Heart left ventricle (tissue), 16 donors: ENCODE measurements at regions not wholly inside any gene's neighbourhood (a gene's known extent, or its start where the extent isn't known, plus 50 kb on each side); places are given as distances from the start of the nearest gene placed in this dataset.

Source experiments
- ATAC-seq, 4 donors: fragments of 200-7000 bp; cut with Tn5 transposase; one replicate each; pipeline ENCODE4 v1.9.1; 2020 to 2022; ENCODE audit warnings: moderate library complexity in 4 of 4, mild to moderate bottlenecking in 3 of 4, moderate number of reproducible peaks in 1 of 4
- DNase-seq, 5 donors: peaks; one replicate each; pipeline ENCODE4 v3.0.0-alpha.2; 2020
- H3K27ac ChIP-seq, 12 donors: fragments of 200-600 bp; sonication (generic) in 4 of 12; one replicate each; pipeline versions ENCODE4 v1.5.0 to v1.8.0; 2016 to 2022; ENCODE audit warnings: mild to moderate bottlenecking in 2 of 12
- H3K27me3 ChIP-seq, 9 donors: fragments of 200-600 bp; sonication (generic) in 2 of 9; one replicate each; pipeline versions ENCODE4 v1.5.1 to v1.8.0; 2016 to 2022; ENCODE audit warnings: mild to moderate bottlenecking in 3 of 9
- H3K36me3 ChIP-seq, 9 donors: fragments of 200-600 bp; sonication (generic) in 2 of 9; one replicate each; pipeline versions ENCODE4 v1.5.0 to v1.8.0; 2018 to 2022; ENCODE audit warnings: mild to moderate bottlenecking in 2 of 9
- H3K4me1 ChIP-seq, 12 donors: fragments of 200-600 bp; sonication (generic) in 4 of 12; one replicate each; pipeline versions ENCODE4 v1.5.0 to v1.8.0; 2016 to 2022; ENCODE audit warnings: mild to moderate bottlenecking in 3 of 12
- H3K4me3 ChIP-seq, 12 donors: fragments of 200-600 bp; sonication (generic) in 4 of 12; one replicate each; pipeline versions ENCODE4 v1.5.0 to v1.8.0; 2017 to 2022; ENCODE audit warnings: mild to moderate bottlenecking in 9 of 12, moderate library complexity in 4 of 12
- H3K9me3 ChIP-seq, 12 donors: fragments of 200-600 bp; sonication (generic) in 4 of 12; one replicate each; pipeline versions ENCODE4 v1.5.0 to v1.8.0; 2016 to 2022; ENCODE audit warnings: mild to moderate bottlenecking in 1 of 12
- CTCF ChIP-seq, 12 donors: fragments of 200-600 bp; sonication (generic) in 4 of 12; IDR thresholded peaks; one replicate each; pipeline versions ENCODE4 v1.5.0 to v1.8.0; 2018 to 2022; ENCODE audit warnings: antibody characterized with exemption in 12 of 12, mild to moderate bottlenecking in 5 of 12
- POLR2A ChIP-seq, 2 donors: fragments of 450-650 bp; IDR thresholded peaks; one replicate each; pipeline ENCODE4 v1.6.1; 2017; ENCODE audit warnings: antibody characterized with exemption in 2 of 2, mild to moderate bottlenecking in 2 of 2, moderate library complexity in 2 of 2
- WGBS, 4 donors: extraction: QIAGEN DNeasy Blood & Tissue Kit in 2 of 4; methylation state at CpG; one replicate each; pipeline versions ENCODE4 v1.1.5 to v1.1.7; 2013 to 2018; 5-methylcytosine and 5-hydroxymethylcytosine counted together
- intact Hi-C, 10 donors: fragments of 100-400 bp; cut with DNase I; formaldehyde crosslinking; loops; one replicate each; pipeline versions ENCODE4 v1.11.1 to v1.14.2; 2022
- donor health status: ischemic (EF 13 %, LVEDD 7.1; RV severe dilation, severe dysfunction).
- donor health status: healthy with polysubstance abuse.
- donor health status: DM: no; HTN: yes; CAD: no.
- donor health status: DM: no; HTN: no; CAD: no.
- donor health status: ischemic (EF 25% LVEDD 6.9; RV normal size, moderate dysfunction).
- donor health status: ischemic (EF 25% LVEDD 5.7; RV mildly dilated, moderate dysfunction).
- donor health status: healthy.
- donor health status: DM: yes; HTN: yes; CAD: no.
- donor health status: ischemic (EF 35%, LVEDD 5.7; RV mildly dilated, moderate dysfunction).
- donor health status: nonischemic (EF 11% LVEDD 7.7; RV severe dilation, severe dysfunction).
- donor health status: DM: yes; HTN: yes; CAD: no.
- donor health status: PGD.
- donor health status: ischemic (EF 29% LVEDD 5.4; RV normal size, mild dysfunction).
- donor health status: nonischemic (EF 23%, LVEDD 6.1; RV moderate dilation, normal function).

GRCh38 chr10:117921421-117921820 lies 125.3 kb downstream of the RAB11FIP2 start:
- no peaks in the 10 kb centered on the region for H3K36me3 ChIP-seq
- peaks cover 0 to 4% (median 0%) of the 10 kb centered on the region in 9 donors for H3K27me3 ChIP-seq
- 81 to 84% (median 83%) methylated on average over 11 of the region's 11 CpGs for WGBS, 4 donors
- H3K27ac ChIP-seq, result no peak overlapping the region
- H3K4me3 ChIP-seq, result no peak overlapping the region
- intact Hi-C loops, result no loop called here
- no peak for ATAC-seq
- TF ChIP-seq CTCF (IDR thresholded peaks at IDR 0.05) (no peak), POLR2A (IDR thresholded peaks at IDR 0.05) (no peak)
- H3K4me1 ChIP-seq, result no peaks in the 10 kb centered on the region
- DNase-seq, result no peak
- H3K9me3 ChIP-seq, result no peaks in the 10 kb centered on the region

GRCh38 chr10:117924820-117925219 lies 121.9 kb downstream of the RAB11FIP2 start:
- Histone ChIP-seq H3K27ac (no peak overlapping the region), H3K27me3 (peaks cover 0 to 5% (median 0%) of the 10 kb centered on the region in 9 donors), H3K36me3 (no peaks in the 10 kb centered on the region), H3K9me3 (no peaks in the 10 kb centered on the region), H3K4me3 (no peak overlapping the region), H3K4me1 (no peaks in the 10 kb centered on the region)
- no peak for DNase-seq
- TF ChIP-seq POLR2A (IDR thresholded peaks at IDR 0.05), result no peak
- TF ChIP-seq CTCF (IDR thresholded peaks at IDR 0.05), result no peak
- ATAC-seq, result no peak
- WGBS, 4 donors, result 79 to 89% (median 87%) methylated on average over 8 of the region's 8 CpGs
- intact Hi-C loops, result no loop called here

- TF ChIP-seq POLR2A (IDR thresholded peaks at IDR 0.05) (no peak), CTCF (IDR thresholded peaks at IDR 0.05) (no peak)
- no peaks in the 10 kb centered on the region for H3K9me3 ChIP-seq
- no peak overlapping the region for H3K4me3 ChIP-seq
- peaks cover 0 to 5% (median 0%) of the 10 kb centered on the region in 9 donors for H3K27me3 ChIP-seq
- WGBS, 4 donors, result 82 to 95% (median 87%) methylated on average over 6 of the region's 6 CpGs
- intact Hi-C loops, result no loop called here
- no peak overlapping the region for H3K27ac ChIP-seq
- DNase-seq, result no peak
- H3K36me3 ChIP-seq, result no peaks in the 10 kb centered on the region
- no peaks in the 10 kb centered on the region for H3K4me1 ChIP-seq
- ATAC-seq, result no peak
These were observed 121.4 kb downstream of the RAB11FIP2 start for GRCh38 chr10:117925369-117925768.

GRCh38 chr10:117926491-117926890 lies 120.2 kb downstream of the RAB11FIP2 start:
- Histone ChIP-seq H3K4me1 (no peaks in the 10 kb centered on the region), H3K27ac (no peak overlapping the region), H3K36me3 (no peaks in the 10 kb centered on the region), H3K4me3 (no peak overlapping the region), H3K9me3 (no peaks in the 10 kb centered on the region), H3K27me3 (peaks cover 0 to 5% (median 0%) of the 10 kb centered on the region in 9 donors)
- WGBS, 4 donors, result 60 to 70% (median 67%) methylated on average over 2 of the region's 2 CpGs
- DNase-seq, result no peak
- TF ChIP-seq POLR2A (IDR thresholded peaks at IDR 0.05) (no peak), CTCF (IDR thresholded peaks at IDR 0.05) (no peak)
- ATAC-seq, result no peak
- intact Hi-C loops, result no loop called here
